B cell (primary cell): ENCODE measurements at regions not wholly inside any gene's neighbourhood (a gene's known extent, or its start where the extent isn't known, plus 50 kb on each side); places are given as distances from the start of the nearest gene placed in this dataset.

Experiments used
- ATAC-seq: fragments of 200-7000 bp; cut with Tn5 transposase; one replicate; pipeline ENCODE4 v1.10.0; 2021; ENCODE audit warnings: low read depth, mild to moderate bottlenecking, moderate number of reproducible peaks, moderate library complexity
- CTCF ChIA-PET: fragments of 350-600 bp; sonication (Branson Sonifier 250); formaldehyde crosslinking; loops from one replicate; lab custom pipeline; 2021; ENCODE audit warnings: antibody characterized with exemption, inconsistent platforms; lab: Charles Lee
- POLR2A ChIA-PET: fragments of 350-600 bp; sonication (Branson Sonifier 250); formaldehyde crosslinking; loops from one replicate; lab custom pipeline; 2021; ENCODE audit warnings: antibody characterized with exemption; lab: Charles Lee
- DNase-seq: peaks from one replicate; pipeline ENCODE4 v3.0.0; 2013
- H2AFZ ChIP-seq: 2 replicates; pipeline ENCODE4 v1.6.1; 2012; ENCODE audit warnings: mild to moderate bottlenecking, low read depth, low read length; ENCODE audit not compliant: insufficient read depth, poor library complexity, severe bottlenecking
- H3K27ac ChIP-seq, 2 donors: 1 replicate in 1 of 2; 2 replicates in 1 of 2; pipeline ENCODE4 v1.5.1; 2012 to 2013; ENCODE audit warnings: low read length in 2 of 2, mild to moderate bottlenecking in 2 of 2, moderate library complexity in 1 of 2
- H3K27me3 ChIP-seq, 4 experiments: fragments of 200-600 bp in 1 of 4; sonication (generic) in 1 of 4; replicated peaks in 1 of 4; 1 replicate in 2 of 4; 2 replicates in 2 of 4; pipeline versions ENCODE4 v1.6.1 to v1.7.0; 2013 to 2016; ENCODE audit warnings: low read length in 3 of 4, mild to moderate bottlenecking in 2 of 4, mixed read lengths in 1 of 4, moderate library complexity in 1 of 4; ENCODE audit not compliant: insufficient read depth in 4 of 4, control insufficient read depth in 3 of 4; ENCODE audit errors: control extremely low read depth in 1 of 4
- H3K36me3 ChIP-seq, 2 experiments: replicated peaks in 1 of 2; 1 replicate in 1 of 2; 2 replicates in 1 of 2; pipeline versions ENCODE4 v1.6.1 to v1.7.1; 2013; ENCODE audit warnings: low read length in 1 of 2; ENCODE audit not compliant: insufficient read depth in 2 of 2, control insufficient read depth in 1 of 2; ENCODE audit errors: control extremely low read depth in 1 of 2, extremely low read depth in 1 of 2
- H3K4me1 ChIP-seq, 2 donors: fragments of 200-600 bp in 1 of 2; sonication (generic) in 1 of 2; 1 replicate in 1 of 2; 2 replicates in 1 of 2; pipeline versions ENCODE4 v1.5.1 to v1.6.1; 2013 to 2017; ENCODE audit warnings: low read length in 2 of 2; ENCODE audit not compliant: control insufficient read depth in 2 of 2, insufficient read depth in 2 of 2
- H3K4me2 ChIP-seq: replicated peaks from 2 replicates; pipeline ENCODE3; 2012; ENCODE audit warnings: mild to moderate bottlenecking, low read depth, low read length; ENCODE audit not compliant: poor library complexity, severe bottlenecking
- H3K4me3 ChIP-seq, 5 experiments: fragments of 200-600 bp in 1 of 5; sonication (generic) in 1 of 5; 1 replicate in 3 of 5; 2 replicates in 2 of 5; pipeline versions ENCODE4 v1.5.1 to v1.7.0; 2011 to 2016; ENCODE audit warnings: low read length in 4 of 5, mild to moderate bottlenecking in 4 of 5, low read depth in 2 of 5, control low read depth in 1 of 5, moderate library complexity in 1 of 5; ENCODE audit not compliant: insufficient read depth in 1 of 5; ENCODE audit errors: control extremely low read depth in 1 of 5, extremely low read depth in 1 of 5
- H3K79me2 ChIP-seq: fragments of 200-600 bp; sonication (generic); one replicate; pipeline ENCODE4 v1.6.0; 2016; ENCODE audit warnings: low read length; ENCODE audit not compliant: control insufficient read depth, insufficient read depth
- H3K9ac ChIP-seq: fragments of 200-600 bp; sonication (generic); 2 replicates; pipeline ENCODE4 v1.6.1; 2017; ENCODE audit warnings: mild to moderate bottlenecking, low read length, moderate library complexity
- H3K9me3 ChIP-seq, 3 donors: one replicate each; pipeline versions ENCODE4 v1.6.1 to v1.7.1; 2013; ENCODE audit warnings: low read length in 2 of 3; ENCODE audit not compliant: control insufficient read depth in 2 of 3, insufficient read depth in 1 of 3; ENCODE audit errors: control extremely low read depth in 1 of 3
- H4K20me1 ChIP-seq: 2 replicates; pipeline ENCODE4 v1.6.0; 2012; ENCODE audit warnings: mild to moderate bottlenecking, low read length; ENCODE audit not compliant: insufficient read depth, control insufficient read depth, poor library complexity, severe bottlenecking
- H3K27ac Mint-ChIP-seq: one replicate; pipeline ENCODE4 v1.8.0; 2021; ENCODE audit warnings: mixed read lengths
- H3K27me3 Mint-ChIP-seq: one replicate; pipeline ENCODE4 v1.8.0; 2021; ENCODE audit warnings: mixed read lengths
- H3K4me1 Mint-ChIP-seq: one replicate; pipeline ENCODE4 v1.8.0; 2021; ENCODE audit warnings: mixed read lengths
- H3K4me3 Mint-ChIP-seq: one replicate; pipeline ENCODE4 v1.8.0; 2021; ENCODE audit warnings: mixed read lengths
- H3K9me3 Mint-ChIP-seq: one replicate; pipeline ENCODE4 v1.8.0; 2022; ENCODE audit warnings: mixed read lengths; ENCODE audit not compliant: insufficient read depth
- CTCF ChIP-seq: fragments of 200-600 bp; IDR thresholded peaks from one replicate; pipeline ENCODE4 v1.8.0; 2022; ENCODE audit warnings: antibody characterized with exemption, mild to moderate bottlenecking
- EZH2 ChIP-seq: IDR thresholded peaks from 2 replicates; pipeline ENCODE4 v1.6.1; 2012; ENCODE audit warnings: borderline replicate concordance, low read depth, mild to moderate bottlenecking, moderate library complexity, low read length; ENCODE audit not compliant: insufficient read depth, poor library complexity, severe bottlenecking
- WGBS: methylation state at CpG from one replicate; pipeline ENCODE4 v1.1.5; 2013; ENCODE audit warnings: missing lambda C conversion rate; ENCODE audit not compliant: insufficient coverage; 5-methylcytosine and 5-hydroxymethylcytosine counted together
- intact Hi-C: fragments of 100-400 bp; cut with micrococcal nuclease; formaldehyde crosslinking; loops from one replicate; pipeline ENCODE4 v1.10.0; 2022

GRCh38 chr5:27568811-27569210 is 530.4 kb upstream of the CDH9 start:
- Histone ChIP-seq H3K4me2 (no peak overlapping the region), H3K36me3 (no peaks in the 10 kb centered on the region), H3K9ac (no peak overlapping the region), H3K4me3 (no peak overlapping the region), H3K4me1 (no peaks in the 10 kb centered on the region), H4K20me1 (no peaks in the 10 kb centered on the region), H3K27me3 (no peaks in the 10 kb centered on the region), H2AFZ (no peak overlapping the region), H3K27ac (no peak overlapping the region), H3K79me2 (no peaks in the 10 kb centered on the region), H3K9me3 (no peaks in the 10 kb centered on the region)
- no peaks in the 10 kb centered on the region for H3K4me1 Mint-ChIP-seq
- H3K27me3 Mint-ChIP-seq: no peaks in the 10 kb centered on the region
- WGBS: 67% methylated on average over 1 of the region's 2 CpGs
- no peak overlapping the region for H3K27ac Mint-ChIP-seq
- intact Hi-C loops: no loop called here
- POLR2A ChIA-PET: no interaction called here
- no peak overlapping the region for H3K4me3 Mint-ChIP-seq
- CTCF ChIA-PET: no interaction called here
- H3K9me3 Mint-ChIP-seq: no peaks in the 10 kb centered on the region
- TF ChIP-seq CTCF (no peak), EZH2 (no peak)
- DNase-seq (no peak), ATAC-seq (no peak)

- ATAC-seq (no peak), DNase-seq (no peak)
- WGBS: 93% methylated on average over 3 of the region's 16 CpGs
- Histone ChIP-seq H3K36me3 (no peaks in the 10 kb centered on the region), H3K9me3 (peaks cover 0 to 2% (median 0%) of the 10 kb centered on the region in 3 donors), H3K4me1 (no peaks in the 10 kb centered on the region), H3K79me2 (no peaks in the 10 kb centered on the region), H3K4me3 (no peak overlapping the region), H3K27me3 (no peaks in the 10 kb centered on the region), H4K20me1 (no peaks in the 10 kb centered on the region), H3K4me2 (no peak overlapping the region), H2AFZ (no peak overlapping the region), H3K27ac (no peak overlapping the region), H3K9ac (no peak overlapping the region)
- H3K27ac Mint-ChIP-seq: no peak overlapping the region
- no peaks in the 10 kb centered on the region for H3K27me3 Mint-ChIP-seq
- intact Hi-C loops: no loop called here
- H3K9me3 Mint-ChIP-seq: no peaks in the 10 kb centered on the region
- H3K4me1 Mint-ChIP-seq: no peaks in the 10 kb centered on the region
- ChIA-PET POLR2A (no interaction called here), CTCF (no interaction called here)
- TF ChIP-seq CTCF (no peak), EZH2 (no peak)
- no peak overlapping the region for H3K4me3 Mint-ChIP-seq
These were observed 523.0 kb upstream of the CDH9 start for GRCh38 chr5:27561408-27561807.
